ENCODE measurements at regions not wholly inside any gene's neighbourhood (a gene's known extent, or its start where the extent isn't known, plus 50 kb on each side); places are given as distances from the start of the nearest gene placed in this dataset.

GRCh38 chr22:48431536-48432315 is 1395.9 kb downstream of the BRD1 start:
- no peak for TF ChIP-seq GATA3 (IDR thresholded peaks at IDR 0.05; ENCODE audit: low read depth, low read length)
- TF ChIP-seq GATA2 (IDR thresholded peaks at IDR 0.05; ENCODE audit: low read depth, low read length), result no peak

- TF ChIP-seq GATA2 (IDR thresholded peaks at IDR 0.05; ENCODE audit: low read depth, low read length), result no peak
- TF ChIP-seq GATA3 (IDR thresholded peaks at IDR 0.05; ENCODE audit: low read depth, low read length), result no peak
Measured at GRCh38 chr22:48431014-48431413, 1396.7 kb downstream of the BRD1 start.

GRCh38 chr22:48429446-48430020 is 1398.1 kb downstream of the BRD1 start:
- TF ChIP-seq GATA3 (IDR thresholded peaks at IDR 0.05; ENCODE audit: low read depth, low read length) (no peak), GATA2 (IDR thresholded peaks at IDR 0.05; ENCODE audit: low read depth, low read length) (no peak)

GRCh38 chr22:48428631-48429371 is 1398.9 kb downstream of the BRD1 start:
- no peak; the same call in 1 of the 2 replicates for TF ChIP-seq GATA2 (IDR thresholded peaks at IDR 0.05; ENCODE audit: low read depth, low read length)
- no peak for TF ChIP-seq GATA3 (IDR thresholded peaks at IDR 0.05; ENCODE audit: low read depth, low read length)

- TF ChIP-seq GATA3 (IDR thresholded peaks at IDR 0.05; ENCODE audit: low read depth, low read length) (no peak), GATA2 (IDR thresholded peaks at IDR 0.05; ENCODE audit: low read depth, low read length) (no peak)
Measured at GRCh38 chr22:48427731-48428211, 1399.9 kb downstream of the BRD1 start.

- TF ChIP-seq GATA3 (IDR thresholded peaks at IDR 0.05; ENCODE audit: low read depth, low read length), result no peak
- no peak for TF ChIP-seq GATA2 (IDR thresholded peaks at IDR 0.05; ENCODE audit: low read depth, low read length)
Measured at GRCh38 chr22:48426466-48427380, 1401.0 kb downstream of the BRD1 start.

GRCh38 chr22:48425641-48426040 is 1402.0 kb downstream of the BRD1 start:
- TF ChIP-seq GATA2 (IDR thresholded peaks at IDR 0.05; ENCODE audit: low read depth, low read length) (no peak), GATA3 (IDR thresholded peaks at IDR 0.05; ENCODE audit: low read depth, low read length) (no peak)

- TF ChIP-seq GATA2 (IDR thresholded peaks at IDR 0.05; ENCODE audit: low read depth, low read length), result no peak
Measured at GRCh38 chr22:48425091-48425506, 1402.6 kb downstream of the BRD1 start.

- TF ChIP-seq GATA3 (IDR thresholded peaks at IDR 0.05; ENCODE audit: low read depth, low read length), result no peak
- no peak for TF ChIP-seq GATA2 (IDR thresholded peaks at IDR 0.05; ENCODE audit: low read depth, low read length)
Measured at GRCh38 chr22:48424661-48425060, 1403.0 kb downstream of the BRD1 start.

GRCh38 chr22:48424201-48424627 is 1403.5 kb downstream of the BRD1 start:
- TF ChIP-seq GATA3 (IDR thresholded peaks at IDR 0.05; ENCODE audit: low read depth, low read length) (no peak), GATA2 (IDR thresholded peaks at IDR 0.05; ENCODE audit: low read depth, low read length) (no peak)

- TF ChIP-seq GATA3 (IDR thresholded peaks at IDR 0.05; ENCODE audit: low read depth, low read length) (no peak), GATA2 (IDR thresholded peaks at IDR 0.05; ENCODE audit: low read depth, low read length) (no peak)
Measured at GRCh38 chr22:48423481-48423911, 1404.2 kb downstream of the BRD1 start.

- no peak for TF ChIP-seq GATA2 (IDR thresholded peaks at IDR 0.05; ENCODE audit: low read depth, low read length)
- TF ChIP-seq GATA3 (IDR thresholded peaks at IDR 0.05; ENCODE audit: low read depth, low read length), result no peak
Measured at GRCh38 chr22:48422900-48423480, 1404.7 kb downstream of the BRD1 start.

GRCh38 chr22:48418831-48419230 is 1408.8 kb downstream of the BRD1 start:
- no peak for TF ChIP-seq GATA3 (IDR thresholded peaks at IDR 0.05; ENCODE audit: low read depth, low read length)
- no peak for TF ChIP-seq GATA2 (IDR thresholded peaks at IDR 0.05; ENCODE audit: low read depth, low read length)
